Endothelial cell of umbilical vein (primary cell): ENCODE measurements at regions not wholly inside any gene's neighbourhood (a gene's known extent, or its start where the extent isn't known, plus 50 kb on each side); places are given as distances from the start of the nearest gene placed in this dataset.

Experiments
- BruUV-seq: library from RNA; stranded (reverse); fragments of 400-500 nt; replicated peaks from 2 replicates; lab custom pipeline; 2021; lab: Mats Ljungman, UMichigan
- CTCF ChIA-PET: fragments of 300-600, 350-600 bp; sonication (Branson Sonifier 250); formaldehyde crosslinking; loops from one replicate; lab custom pipeline; 2021; ENCODE audit warnings: antibody characterized with exemption, inconsistent platforms; lab: Charles Lee
- POLR2A ChIA-PET: fragments of 300-600, 350-600 bp; sonication (Branson Sonifier 250); formaldehyde crosslinking; loops from one replicate; lab custom pipeline; 2021; ENCODE audit warnings: antibody characterized with exemption, inconsistent platforms; lab: Charles Lee
- DNase-seq: peaks from one replicate; pipeline ENCODE4 v3.0.0-alpha.2; 2011; ENCODE audit warnings: low read depth, low spot score
- FAIRE-seq: peaks from 2 replicates; lab custom pipeline; 2011; peaks lifted over from hg19 to GRCh38; lab: Jason Lieb, UNC
- H2AFZ ChIP-seq: 2 replicates; pipeline ENCODE4 v1.6.0; 2012; ENCODE audit warnings: low read depth, low read length, control low read depth, inconsistent platforms
- H3K27ac ChIP-seq: 2 replicates; pipeline ENCODE4 v1.5.1; 2011; ENCODE audit warnings: low read depth, mild to moderate bottlenecking, control low read depth, low read length, moderate library complexity; ENCODE audit not compliant: insufficient read depth
- H3K27me3 ChIP-seq, 2 experiments: 2 replicates each; pipeline versions ENCODE4 v1.6.0 to v1.6.1; 2011; ENCODE audit warnings: low read length in 2 of 2, mixed read lengths in 1 of 2; ENCODE audit not compliant: control insufficient read depth in 2 of 2, insufficient read depth in 2 of 2
- H3K36me3 ChIP-seq, 2 experiments: 2 replicates in 1 of 2; 3 replicates in 1 of 2; pipeline ENCODE4 v1.5.1; 2011; ENCODE audit warnings: low read length in 2 of 2, mild to moderate bottlenecking in 1 of 2, moderate library complexity in 1 of 2; ENCODE audit not compliant: control insufficient read depth in 2 of 2, insufficient read depth in 2 of 2; ENCODE audit errors: extremely low read depth in 1 of 2
- H3K4me1 ChIP-seq: 3 replicates; pipeline ENCODE4 v1.5.1; 2011; ENCODE audit warnings: mild to moderate bottlenecking, low read length; ENCODE audit not compliant: control insufficient read depth, insufficient read depth; ENCODE audit errors: extremely low read depth
- H3K4me2 ChIP-seq: 2 replicates; pipeline ENCODE4 v1.6.1; 2011; ENCODE audit warnings: low read length, control low read depth, mixed read lengths; ENCODE audit not compliant: insufficient read depth
- H3K4me3 ChIP-seq, 3 experiments: fragments of 200-600 bp in 1 of 3; sonication (generic), shearing (Covaris generic) in 1 of 3; replicated peaks in 1 of 3; 2 replicates each; pipeline ENCODE4 v1.5.1; 2011 to 2016; ENCODE audit warnings: control low read depth in 3 of 3, low read length in 3 of 3, mild to moderate bottlenecking in 2 of 3, inconsistent platforms in 1 of 3, low read depth in 1 of 3, moderate library complexity in 1 of 3; ENCODE audit not compliant: insufficient read depth in 1 of 3
- H3K79me2 ChIP-seq: 2 replicates; pipeline ENCODE4 v1.6.0; 2012; ENCODE audit warnings: low read length, inconsistent platforms; ENCODE audit not compliant: control insufficient read depth, insufficient read depth
- H3K9ac ChIP-seq: replicated peaks from 2 replicates; pipeline ENCODE3; 2011; ENCODE audit warnings: low read length, control low read depth; ENCODE audit not compliant: insufficient read depth; ENCODE audit errors: extremely low read depth
- H3K9me1 ChIP-seq: replicated peaks from 3 replicates; pipeline ENCODE4 v1.6.0; 2011; ENCODE audit warnings: mild to moderate bottlenecking, low read length; ENCODE audit not compliant: control insufficient read depth, insufficient read depth; ENCODE audit errors: extremely low read depth
- H3K9me3 ChIP-seq: replicated peaks from 2 replicates; pipeline ENCODE4 v1.5.1; 2012; ENCODE audit warnings: low read length, inconsistent platforms; ENCODE audit not compliant: control insufficient read depth, insufficient read depth
- H4K20me1 ChIP-seq: replicated peaks from 2 replicates; pipeline ENCODE3; 2011; ENCODE audit warnings: mild to moderate bottlenecking, low read length; ENCODE audit not compliant: control insufficient read depth, insufficient read depth; ENCODE audit errors: extremely low read depth
- EZH2 ChIP-seq: IDR thresholded peaks from 2 replicates; pipeline ENCODE4 v1.6.1; 2012; ENCODE audit warnings: borderline replicate concordance, low read depth, mild to moderate bottlenecking, moderate library complexity, low read length, inconsistent platforms; ENCODE audit not compliant: severe bottlenecking
- FOS ChIP-seq: IDR thresholded peaks from 2 replicates; pipeline ENCODE4 v1.6.1; 2011; ENCODE audit warnings: mild to moderate bottlenecking, low read length, moderate library complexity, borderline replicate concordance; ENCODE audit not compliant: insufficient read depth
- GATA2 ChIP-seq: IDR thresholded peaks from 2 replicates; pipeline ENCODE4 v1.7.0; 2011; ENCODE audit warnings: low read depth, mild to moderate bottlenecking, moderate library complexity, mixed read lengths, low read length; ENCODE audit not compliant: insufficient read length, insufficient read depth
- JUN ChIP-seq: IDR thresholded peaks from 2 replicates; pipeline ENCODE4 v1.6.1; 2011; ENCODE audit warnings: borderline replicate concordance, low read depth; ENCODE audit not compliant: insufficient read length, insufficient read depth
- MYC ChIP-seq: IDR thresholded peaks from one replicate; pipeline ENCODE4 v1.6.1; 2011; ENCODE audit warnings: mild to moderate bottlenecking, low read depth, low read length
- POLR2A ChIP-seq: IDR thresholded peaks from 2 replicates; pipeline ENCODE4 v1.6.1; 2012; ENCODE audit warnings: low read depth, mild to moderate bottlenecking, control low read depth, low read length
- POLR2AphosphoS5 ChIP-seq: IDR thresholded peaks from 2 replicates; pipeline ENCODE4 v1.6.1; 2012; ENCODE audit warnings: low read depth, mild to moderate bottlenecking, control low read depth, low read length, moderate library complexity; ENCODE audit not compliant: insufficient read depth
- dilution Hi-C: fragments of 300-500 bp; cut with MboI; formaldehyde crosslinking; loops from one replicate; pipeline ENCODE4 v1.15.0; 2019; ENCODE audit warnings: low sequenced_read_pairs; ENCODE audit not compliant: extremely low pct_ligation_motif_present
- intact Hi-C: fragments of 100-400 bp; cut with micrococcal nuclease; formaldehyde crosslinking; loops from one replicate; pipeline ENCODE4 v1.10.0; 2022
- TF ChIP-seq, protein P1 (sequence below): IDR thresholded peaks from 2 replicates; pipeline ENCODE4 v1.6.1; 2011; ENCODE audit not compliant: insufficient read depth, insufficient read length
- TF ChIP-seq, protein P2 (sequence below), 2 donors: IDR thresholded peaks; 1 replicate in 1 of 2; 2 replicates in 1 of 2; pipeline ENCODE4 v1.5.1; 2011; ENCODE audit warnings: low read length in 2 of 2, mild to moderate bottlenecking in 2 of 2, moderate library complexity in 2 of 2, control low read depth in 1 of 2, inconsistent platforms in 1 of 2, low read depth in 1 of 2; ENCODE audit not compliant: insufficient read depth in 1 of 2; ENCODE audit errors: extremely low read depth in 1 of 2

DNA sequence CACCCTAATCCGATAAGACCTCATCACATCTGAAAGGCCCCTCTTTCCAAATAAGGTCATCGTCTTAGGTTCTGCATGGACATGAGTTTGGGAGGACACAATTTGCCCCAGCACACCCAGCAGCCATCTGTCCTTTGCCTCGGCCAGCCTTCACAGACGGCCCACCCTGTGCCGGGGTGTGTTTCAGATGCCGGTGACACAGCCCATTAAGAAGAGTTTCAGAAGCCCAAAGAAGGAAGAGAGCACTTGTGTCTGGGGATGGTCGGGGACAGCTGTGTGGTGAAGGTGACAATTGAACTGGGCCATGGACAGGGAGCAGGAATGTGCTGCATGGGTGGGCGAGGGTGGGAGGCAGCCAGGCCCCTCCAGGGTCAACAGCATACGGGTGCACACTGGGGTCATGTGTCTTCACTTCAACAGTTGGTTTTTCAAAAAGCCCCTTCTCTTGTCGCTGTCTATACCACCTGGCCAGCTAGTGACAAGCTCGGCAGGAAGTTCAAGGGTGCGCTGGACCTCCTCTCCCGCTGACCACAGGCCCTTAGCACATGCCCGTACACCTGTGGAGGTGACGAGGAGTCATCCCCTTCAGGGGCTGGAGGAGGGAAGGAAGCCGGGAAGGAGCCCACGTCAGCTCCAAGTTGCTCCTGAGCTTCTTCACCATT, 183.1 kb downstream of the C16orf95 start:
- Histone ChIP-seq H3K27me3 (peaks cover 1 to 2% of the 10 kb centered on the region in 2 experiments), H3K4me3 (no peak overlapping the region), H3K9me3 (no peaks in the 10 kb centered on the region), H3K9me1 (no peaks in the 10 kb centered on the region), H3K4me2 (no peak overlapping the region), H3K27ac (no peak overlapping the region), H3K36me3 (no peaks in the 10 kb centered on the region), H2AFZ (no peak overlapping the region), H3K79me2 (no peaks in the 10 kb centered on the region), H3K9ac (no peak overlapping the region), H3K4me1 (peaks cover 2% of the 10 kb centered on the region), H4K20me1 (no peaks in the 10 kb centered on the region)
- DNase-seq (no peak), FAIRE-seq (no peak)
- ChIA-PET POLR2A (no interaction called here), CTCF (no interaction called here)
- TF ChIP-seq, protein P1, sequence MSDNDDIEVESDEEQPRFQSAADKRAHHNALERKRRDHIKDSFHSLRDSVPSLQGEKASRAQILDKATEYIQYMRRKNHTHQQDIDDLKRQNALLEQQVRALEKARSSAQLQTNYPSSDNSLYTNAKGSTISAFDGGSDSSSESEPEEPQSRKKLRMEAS, result no peak
- TF ChIP-seq EZH2, result no peak
- TF ChIP-seq FOS, result no peak
- TF ChIP-seq JUN, result no peak
- no peak for TF ChIP-seq POLR2AphosphoS5
- TF ChIP-seq GATA2, result no peak
- no peak for TF ChIP-seq MYC
- TF ChIP-seq, protein P2, sequence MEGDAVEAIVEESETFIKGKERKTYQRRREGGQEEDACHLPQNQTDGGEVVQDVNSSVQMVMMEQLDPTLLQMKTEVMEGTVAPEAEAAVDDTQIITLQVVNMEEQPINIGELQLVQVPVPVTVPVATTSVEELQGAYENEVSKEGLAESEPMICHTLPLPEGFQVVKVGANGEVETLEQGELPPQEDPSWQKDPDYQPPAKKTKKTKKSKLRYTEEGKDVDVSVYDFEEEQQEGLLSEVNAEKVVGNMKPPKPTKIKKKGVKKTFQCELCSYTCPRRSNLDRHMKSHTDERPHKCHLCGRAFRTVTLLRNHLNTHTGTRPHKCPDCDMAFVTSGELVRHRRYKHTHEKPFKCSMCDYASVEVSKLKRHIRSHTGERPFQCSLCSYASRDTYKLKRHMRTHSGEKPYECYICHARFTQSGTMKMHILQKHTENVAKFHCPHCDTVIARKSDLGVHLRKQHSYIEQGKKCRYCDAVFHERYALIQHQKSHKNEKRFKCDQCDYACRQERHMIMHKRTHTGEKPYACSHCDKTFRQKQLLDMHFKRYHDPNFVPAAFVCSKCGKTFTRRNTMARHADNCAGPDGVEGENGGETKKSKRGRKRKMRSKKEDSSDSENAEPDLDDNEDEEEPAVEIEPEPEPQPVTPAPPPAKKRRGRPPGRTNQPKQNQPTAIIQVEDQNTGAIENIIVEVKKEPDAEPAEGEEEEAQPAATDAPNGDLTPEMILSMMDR (IDR thresholded peaks at IDR 0.05; ENCODE audit: extremely low read depth in 1 of 2, insufficient read depth in 1 of 2, low read depth in 1 of 2, low read length in 2 of 2), result no peak
- TF ChIP-seq POLR2A, result no peak
- BruUV-seq, result no TSS peak
- intact Hi-C loops (no loop called here), dilution Hi-C loops (no loop called here)
